H1 (cell line): ENCODE measurements at regions not wholly inside any gene's neighbourhood (a gene's known extent, or its start where the extent isn't known, plus 50 kb on each side); places are given as distances from the start of the nearest gene placed in this dataset.

Source experiments
- CTCF ChIA-PET: fragments of 300-600 bp; sonication (Branson Sonifier 250); formaldehyde crosslinking; loops from one replicate; lab custom pipeline; 2021; ENCODE audit not compliant: partially characterized antibody; lab: Charles Lee
- POLR2A ChIA-PET: fragments of 300-600 bp; sonication (Branson Sonifier 250); formaldehyde crosslinking; loops from one replicate; lab custom pipeline; 2021; ENCODE audit warnings: inconsistent platforms; ENCODE audit not compliant: partially characterized antibody; lab: Charles Lee
- DNase-seq, 2 experiments: peaks; one replicate each; pipeline versions ENCODE4 v3.0.0 to v3.0.0-alpha.2; 2010 to 2022; ENCODE audit warnings: low spot score in 2 of 2, low read depth in 1 of 2, mixed read lengths in 1 of 2
- FAIRE-seq: peaks from 2 replicates; lab custom pipeline; 2011; peaks lifted over from hg19 to GRCh38; lab: Jason Lieb, UNC
- H2AFZ ChIP-seq: 2 replicates; pipeline ENCODE4 v1.8.1; 2012; ENCODE audit warnings: low read length, inconsistent platforms
- H2AK5ac ChIP-seq: 2 replicates; pipeline ENCODE4 v1.6.1; 2013; ENCODE audit warnings: low read depth, low read length
- H2BK120ac ChIP-seq: replicated peaks from 2 replicates; pipeline ENCODE3; 2013; ENCODE audit warnings: low read depth, low read length, inconsistent platforms
- H2BK12ac ChIP-seq: 2 replicates; pipeline ENCODE4 v1.6.1; 2013; ENCODE audit warnings: low read depth, low read length
- H2BK15ac ChIP-seq: 2 replicates; pipeline ENCODE4 v1.6.1; 2013; ENCODE audit warnings: low read length
- H2BK20ac ChIP-seq: 2 replicates; pipeline ENCODE4 v1.6.1; 2013; ENCODE audit warnings: low read length
- H2BK5ac ChIP-seq: 2 replicates; pipeline ENCODE4 v1.6.1; 2013; ENCODE audit warnings: low read depth, low read length
- H3K14ac ChIP-seq: 2 replicates; pipeline ENCODE4 v1.6.1; 2013; ENCODE audit warnings: inconsistent platforms; ENCODE audit not compliant: insufficient read length
- H3K18ac ChIP-seq: 2 replicates; pipeline ENCODE4 v1.6.1; 2013; ENCODE audit warnings: low read length; ENCODE audit errors: extremely low read depth
- H3K23ac ChIP-seq: 2 replicates; pipeline ENCODE4 v1.6.1; 2013; ENCODE audit warnings: inconsistent platforms; ENCODE audit not compliant: insufficient read length
- H3K23me2 ChIP-seq: 2 replicates; pipeline ENCODE4 v1.6.1; 2013; ENCODE audit warnings: low read depth, low read length
- H3K27ac ChIP-seq: 2 replicates; pipeline ENCODE4 v1.6.1; 2011; ENCODE audit warnings: low read depth, low read length, inconsistent platforms
- H3K27me3 ChIP-seq, 4 experiments: replicated peaks in 1 of 4; 1 replicate in 1 of 4; 2 replicates in 3 of 4; pipeline versions ENCODE4 v1.6.1 to v1.8.1; 2011 to 2013; ENCODE audit warnings: low read length in 3 of 4, mild to moderate bottlenecking in 3 of 4, inconsistent platforms in 2 of 4, mixed read lengths in 2 of 4, moderate library complexity in 1 of 4; ENCODE audit not compliant: control insufficient read depth in 3 of 4, insufficient read depth in 3 of 4; ENCODE audit errors: extremely low read depth in 1 of 4
- H3K36me3 ChIP-seq, 4 experiments: 2 replicates each; pipeline versions ENCODE4 v1.6.1 to v1.8.1; 2011 to 2013; ENCODE audit warnings: mild to moderate bottlenecking in 4 of 4, low read length in 3 of 4, moderate library complexity in 2 of 4, control low read depth in 1 of 4, inconsistent platforms in 1 of 4; ENCODE audit not compliant: insufficient read depth in 4 of 4, control insufficient read depth in 2 of 4
- H3K4ac ChIP-seq: replicated peaks from 2 replicates; pipeline ENCODE3; 2013; ENCODE audit warnings: low read length, low read depth, mixed read lengths, inconsistent platforms; ENCODE audit not compliant: insufficient read length
- H3K4me1 ChIP-seq, 4 experiments: replicated peaks in 1 of 4; 1 replicate in 1 of 4; 2 replicates in 3 of 4; pipeline versions ENCODE4 v1.6.1 to v1.8.1; 2011 to 2013; ENCODE audit warnings: low read length in 3 of 4, inconsistent platforms in 2 of 4, mixed read lengths in 1 of 4; ENCODE audit not compliant: insufficient read depth in 4 of 4, control insufficient read depth in 3 of 4
- H3K4me2 ChIP-seq, 2 experiments: 2 replicates each; pipeline versions ENCODE4 v1.6.1 to v1.8.1; 2011 to 2013; ENCODE audit warnings: low read depth in 2 of 2, low read length in 2 of 2, control low read depth in 1 of 2, inconsistent platforms in 1 of 2, mild to moderate bottlenecking in 1 of 2; ENCODE audit not compliant: insufficient read depth in 1 of 2
- H3K4me3 ChIP-seq, 4 experiments: fragments of 200-600, 300-600 bp in 1 of 4; sonication (generic), shearing (Covaris generic), sonication (Bioruptor Twin) in 1 of 4; 2 replicates each; pipeline versions ENCODE4 v1.5.1 to v1.8.1; 2011 to 2016; ENCODE audit warnings: low read length in 4 of 4, low read depth in 3 of 4, control low read depth in 2 of 4, inconsistent platforms in 2 of 4, mild to moderate bottlenecking in 2 of 4, mixed read lengths in 1 of 4, moderate library complexity in 1 of 4; ENCODE audit not compliant: insufficient read depth in 2 of 4; ENCODE audit errors: extremely low read depth in 1 of 4
- H3K56ac ChIP-seq: replicated peaks from 2 replicates; pipeline ENCODE3; 2013; ENCODE audit warnings: low read depth, mild to moderate bottlenecking, mixed read lengths, low read length, inconsistent platforms; ENCODE audit not compliant: insufficient read length
- H3K79me1 ChIP-seq: 2 replicates; pipeline ENCODE4 v1.6.1; 2013; ENCODE audit warnings: low read depth, low read length, control low read depth
- H3K79me2 ChIP-seq, 2 experiments: 2 replicates each; pipeline versions ENCODE4 v1.6.1 to v1.8.1; 2012 to 2013; ENCODE audit warnings: low read length in 2 of 2, mild to moderate bottlenecking in 2 of 2, inconsistent platforms in 1 of 2; ENCODE audit not compliant: insufficient read depth in 2 of 2, control insufficient read depth in 1 of 2
- H3K9ac ChIP-seq, 4 experiments: replicated peaks in 1 of 4; 1 replicate in 1 of 4; 2 replicates in 3 of 4; pipeline versions ENCODE4 v1.6.1 to v1.8.1; 2011 to 2013; ENCODE audit warnings: low read depth in 3 of 4, low read length in 3 of 4, control low read depth in 2 of 4, mild to moderate bottlenecking in 2 of 4, moderate library complexity in 2 of 4, inconsistent platforms in 1 of 4; ENCODE audit errors: extremely low read depth in 1 of 4
- H3K9me3 ChIP-seq, 2 experiments: 2 replicates each; pipeline versions ENCODE4 v1.6.1 to v1.8.1; 2012 to 2013; ENCODE audit warnings: mild to moderate bottlenecking in 2 of 2, moderate library complexity in 2 of 2, control low read depth in 1 of 2, inconsistent platforms in 1 of 2, low read depth in 1 of 2, low read length in 1 of 2, mixed read lengths in 1 of 2; ENCODE audit not compliant: insufficient read depth in 2 of 2
- H4K20me1 ChIP-seq, 2 experiments: replicated peaks in 1 of 2; 2 replicates each; pipeline versions ENCODE3 to v1.8.1; 2011 to 2013; ENCODE audit warnings: inconsistent platforms in 2 of 2, low read length in 2 of 2, mild to moderate bottlenecking in 1 of 2; ENCODE audit not compliant: insufficient read depth in 2 of 2, control insufficient read depth in 1 of 2
- H4K5ac ChIP-seq: 2 replicates; pipeline ENCODE4 v1.6.1; 2013; ENCODE audit warnings: low read length, low read depth, mixed read lengths, inconsistent platforms; ENCODE audit not compliant: insufficient read length
- H4K8ac ChIP-seq: 2 replicates; pipeline ENCODE4 v1.8.0; 2013; ENCODE audit warnings: mild to moderate bottlenecking, moderate library complexity, low read length, inconsistent platforms; ENCODE audit not compliant: insufficient read depth; ENCODE audit errors: extremely low read depth
- H4K91ac ChIP-seq: replicated peaks from 2 replicates; pipeline ENCODE3; 2013; ENCODE audit warnings: low read length, mixed read lengths, inconsistent platforms; ENCODE audit not compliant: insufficient read length
- GTF2F1 ChIP-seq: IDR thresholded peaks from 2 replicates; pipeline ENCODE4 v1.6.1; 2012; ENCODE audit warnings: low read depth, low read length, improper control_type of control experiment, borderline replicate concordance

GRCh38 chr11:109972939-109973338 is 120.3 kb upstream of the ZC3H12C start:
- Histone ChIP-seq H4K20me1 (no peaks in the 10 kb centered on the region), H3K9me3 (no peaks in the 10 kb centered on the region), H3K4ac (no peak overlapping the region), H3K4me2 (no peak overlapping the region), H3K23ac (no peak overlapping the region), H2AK5ac (no peak overlapping the region), H3K27me3 (no peaks in the 10 kb centered on the region), H2BK5ac (no peak overlapping the region), H3K36me3 (no peaks in the 10 kb centered on the region; a peak in 1 of 8 replicates), H3K27ac (no peak overlapping the region), H2BK15ac (no peak overlapping the region), H3K79me1 (no peaks in the 10 kb centered on the region), H3K4me1 (peaks cover 0 to 6% (median 0%) of the 10 kb centered on the region in 4 experiments; a peak in 1 of 7 replicates), H3K56ac (no peak overlapping the region), H4K8ac (no peak overlapping the region), H2BK20ac (no peak overlapping the region), H4K91ac (no peak overlapping the region), H3K18ac (no peak overlapping the region), H4K5ac (no peak overlapping the region), H3K9ac (no peak overlapping the region), H3K23me2 (no peaks in the 10 kb centered on the region), H2BK120ac (no peak overlapping the region), H3K4me3 (no peak overlapping the region), H2BK12ac (no peak overlapping the region), H2AFZ (no peak overlapping the region), H3K14ac (no peak overlapping the region), H3K79me2 (no peaks in the 10 kb centered on the region)
- ChIA-PET POLR2A (no interaction called here), CTCF (no interaction called here)
- TF ChIP-seq GTF2F1: no peak
- FAIRE-seq: no peak
- DNase-seq: no peak
